ENCODE measurements at regions not wholly inside any gene's neighbourhood (a gene's known extent, or its start where the extent isn't known, plus 50 kb on each side); places are given as distances from the start of the nearest gene placed in this dataset.

- DNase-seq (ENCODE audit: low spot score) = no peak
- intact Hi-C loops (cut with DNase I) = no loop called here
Observed at GRCh38 chr11:108994887-108995286, 330.0 kb downstream of the DDX10 start.

DNA sequence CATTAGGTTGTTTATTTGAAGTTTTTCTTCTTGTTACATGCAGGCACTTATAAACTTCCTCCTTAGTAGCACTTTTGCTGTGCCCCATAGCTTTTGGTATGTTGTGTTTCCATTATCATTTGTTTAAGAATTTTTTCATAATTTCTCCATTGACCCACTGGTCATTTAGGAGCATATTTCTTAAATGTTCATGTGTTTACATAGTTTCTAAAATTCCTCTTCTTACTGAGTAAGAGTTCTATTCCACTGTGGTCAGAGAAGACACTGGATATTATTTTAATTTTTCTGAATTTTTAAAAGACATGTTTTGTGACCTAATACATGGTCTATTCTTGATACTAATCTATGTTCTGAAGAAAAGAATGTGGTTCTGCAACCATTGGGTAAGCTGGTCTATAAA, 333.0 kb downstream of the DDX10 start:
- intact Hi-C loops (cut with DNase I) = no loop called here
- no peak for DNase-seq (ENCODE audit: low spot score)

DNA sequence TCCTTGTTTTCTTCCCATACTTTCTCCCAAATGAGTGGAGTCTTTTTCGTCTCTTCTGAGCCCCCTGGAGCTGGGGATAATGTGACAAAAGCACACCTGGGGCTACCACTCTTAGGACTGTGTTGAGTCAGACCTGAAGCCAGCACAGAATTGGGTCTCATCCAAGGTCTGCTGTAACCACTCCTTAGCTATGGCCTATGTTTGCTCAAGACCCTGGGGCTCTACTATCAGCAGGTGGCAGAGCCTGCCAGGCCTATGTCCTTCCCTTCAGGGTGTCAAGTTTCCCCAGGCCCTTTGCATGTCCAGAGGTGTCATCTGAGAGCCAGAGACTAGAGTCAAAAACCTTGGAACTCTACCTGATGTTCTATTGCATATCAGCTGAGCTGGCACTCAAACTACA, 335.7 kb downstream of the DDX10 start:
- DNase-seq (ENCODE audit: low spot score) = no peak
- intact Hi-C loops (cut with DNase I) = no loop called here

DNA sequence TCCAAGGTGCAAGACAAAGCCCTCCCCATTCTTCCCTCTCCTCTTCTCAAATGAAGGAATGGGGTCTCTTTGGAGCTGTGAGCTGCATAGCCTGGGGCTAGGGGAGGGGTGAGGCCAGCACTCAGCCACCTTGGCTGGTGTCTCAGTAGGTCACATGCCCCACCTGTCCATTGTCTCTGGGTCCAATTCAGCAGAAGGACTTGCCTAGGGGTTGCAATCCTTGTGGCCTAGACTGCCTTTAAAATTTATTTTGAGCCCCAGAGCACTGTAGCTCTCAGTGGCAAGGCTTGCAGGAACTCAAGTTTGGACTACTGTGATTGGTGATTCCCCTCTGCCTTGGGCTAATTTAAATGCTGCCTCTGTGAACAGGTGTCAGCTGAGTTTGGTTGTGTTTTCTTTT, 336.7 kb downstream of the DDX10 start:
- intact Hi-C loops (cut with DNase I) = no loop called here
- DNase-seq (ENCODE audit: low spot score) = no peak

DNA sequence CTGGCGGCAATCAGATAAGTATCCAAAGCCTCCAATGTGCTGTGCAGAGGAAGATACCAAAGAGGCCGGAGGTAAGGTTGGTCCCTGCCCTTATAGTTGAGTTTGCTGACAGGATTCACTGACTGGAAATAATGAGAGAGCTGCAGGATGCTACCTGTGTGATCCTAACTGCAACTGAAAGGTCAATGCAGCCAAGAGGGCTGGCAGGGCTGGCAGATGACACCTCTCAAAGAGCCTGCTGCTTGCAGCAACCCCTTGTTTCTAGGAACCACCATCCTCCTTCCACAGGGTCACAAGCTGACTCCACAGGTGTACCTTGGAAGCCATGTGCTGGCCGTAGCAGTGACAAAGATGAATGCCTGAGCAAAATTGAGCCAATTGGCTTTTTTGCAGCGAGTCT, 348.1 kb downstream of the DDX10 start:
- DNase-seq (ENCODE audit: low spot score) = no peak
- intact Hi-C loops (cut with DNase I) = no loop called here

DNA sequence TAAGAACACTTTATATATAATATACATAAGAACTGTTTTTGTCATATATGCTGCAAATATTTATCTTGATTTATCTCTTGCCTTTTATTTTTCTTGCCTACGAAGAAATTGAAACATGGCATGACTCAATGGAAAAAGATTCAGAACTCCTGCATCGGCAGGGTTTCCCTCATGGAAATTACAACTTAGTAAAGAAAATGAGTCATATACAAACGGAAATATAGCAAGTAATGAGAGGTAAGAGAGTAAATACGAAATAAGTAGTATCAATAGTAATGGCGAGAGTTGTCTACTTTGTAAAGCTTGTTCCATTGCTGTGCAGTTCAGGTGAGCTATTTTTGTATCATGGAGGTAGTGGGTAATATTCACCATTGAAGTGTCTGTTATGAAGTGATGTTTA, 350.4 kb downstream of the DDX10 start:
- intact Hi-C loops (cut with DNase I) = no loop called here
- DNase-seq (ENCODE audit: low spot score) = no peak

- intact Hi-C loops (cut with DNase I) = no loop called here
- DNase-seq (ENCODE audit: low spot score) = no peak
Observed at GRCh38 chr11:109016724-109017123, 351.9 kb downstream of the DDX10 start.

DNA sequence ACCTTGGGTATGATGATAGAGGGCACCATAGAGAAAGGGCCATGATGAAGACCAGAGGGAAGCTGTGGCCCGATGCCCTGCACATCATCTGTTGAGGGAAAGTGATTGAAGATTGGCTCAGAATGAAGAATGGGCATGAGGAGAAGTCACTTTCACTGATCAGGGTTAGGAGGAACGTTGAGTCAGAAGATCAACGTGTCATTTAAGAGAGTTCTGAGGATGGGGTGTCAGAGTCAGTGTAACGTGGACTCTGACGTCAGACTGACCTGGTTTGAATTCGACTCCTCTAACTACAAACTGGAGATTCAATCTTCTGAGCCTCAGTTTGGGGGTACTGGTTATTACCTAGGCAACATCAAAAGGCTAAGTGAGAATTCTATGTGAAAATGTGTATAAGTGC, 352.6 kb downstream of the DDX10 start:
- intact Hi-C loops (cut with DNase I) = no loop called here
- no peak for DNase-seq (ENCODE audit: low spot score)

DNA sequence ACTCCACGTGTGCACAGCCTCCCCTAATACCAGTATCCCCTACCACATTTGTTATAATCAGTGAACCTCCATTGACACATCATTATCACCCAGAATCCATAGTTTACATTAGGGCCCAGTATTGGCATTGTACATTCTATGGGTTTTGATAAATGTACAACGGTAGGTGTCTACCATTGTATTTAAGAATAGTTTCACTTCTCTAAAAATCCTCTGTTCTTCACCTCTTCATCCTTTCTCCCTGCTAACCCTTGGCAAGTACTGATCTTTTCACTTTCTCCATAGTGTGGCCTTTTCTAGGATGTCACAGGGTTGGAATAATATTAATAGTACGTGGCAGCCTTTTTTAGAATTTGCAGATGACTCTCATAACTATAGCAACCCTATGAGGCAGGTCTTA, 353.8 kb downstream of the DDX10 start:
- no peak for DNase-seq (ENCODE audit: low spot score)
- intact Hi-C loops (cut with DNase I) = no loop called here

DNA sequence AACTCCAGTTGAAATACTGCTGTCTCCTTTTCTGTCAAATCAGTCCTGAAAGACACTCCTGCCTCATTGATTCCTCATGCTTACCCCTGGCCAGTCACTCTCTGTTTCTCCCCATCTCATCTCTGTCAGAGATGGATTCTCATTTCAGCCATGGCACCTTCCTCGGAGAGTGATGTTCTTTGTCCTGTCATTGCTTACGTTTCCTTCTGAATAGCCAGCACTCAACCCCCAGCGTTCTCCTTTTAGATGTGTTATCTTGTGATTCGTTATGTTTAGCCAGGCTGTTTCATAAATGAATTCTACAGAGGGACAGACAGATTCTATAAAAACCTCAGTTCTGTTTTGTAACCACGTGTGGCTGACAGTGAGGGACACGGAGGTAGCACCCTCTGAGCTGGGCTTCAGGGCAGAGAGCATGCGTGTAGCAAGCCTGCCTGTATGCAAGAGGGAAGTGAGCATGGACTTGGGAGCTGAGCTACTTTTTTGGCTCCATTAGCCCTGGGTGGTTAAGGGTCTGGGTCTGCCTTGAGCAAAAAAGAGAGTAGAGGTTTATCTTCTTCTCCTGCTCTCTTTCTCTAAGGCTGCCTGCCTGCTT, 354.6 kb downstream of the DDX10 start:
- intact Hi-C loops (cut with DNase I) = no loop called here
- DNase-seq (ENCODE audit: low spot score) = no peak

- intact Hi-C loops (cut with DNase I) = no loop called here
Observed at GRCh38 chr11:109023036-109023435, 358.2 kb downstream of the DDX10 start.

DNA sequence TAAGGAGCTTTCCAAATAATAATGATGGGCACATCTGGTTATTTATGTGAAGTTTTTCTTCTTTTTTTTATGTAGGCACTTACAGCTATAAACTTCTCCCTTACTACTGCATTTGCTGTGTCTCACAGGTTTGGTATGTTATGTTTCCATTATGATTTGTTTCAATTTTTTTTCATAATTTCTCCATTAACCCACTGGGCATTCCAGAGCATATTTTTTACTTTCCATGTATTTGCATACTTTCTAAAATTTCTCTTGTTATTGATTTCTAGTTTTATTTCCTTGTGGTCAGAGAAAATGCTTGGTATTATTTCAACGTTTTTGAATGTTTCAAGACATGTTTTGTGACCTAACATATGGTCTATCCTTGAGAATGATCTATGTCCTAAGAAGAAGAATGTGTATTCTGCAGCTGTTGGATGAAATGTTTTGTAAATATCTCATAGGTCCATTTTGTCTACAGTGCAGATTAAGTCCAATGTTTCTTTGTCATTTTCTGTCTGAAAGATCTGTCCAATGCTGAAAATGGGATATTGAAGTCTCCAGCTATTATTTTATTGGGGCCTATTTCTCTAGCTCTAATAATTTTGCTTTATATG, 362.1 kb downstream of the DDX10 start:
- intact Hi-C loops (cut with DNase I) = no loop called here
- no peak for DNase-seq (ENCODE audit: low spot score)

More at GRCh38 chr11:109023036-109023435, 358.2 kb downstream of the DDX10 start:
- DNase-seq (ENCODE audit: low spot score) = no peak

DNA sequence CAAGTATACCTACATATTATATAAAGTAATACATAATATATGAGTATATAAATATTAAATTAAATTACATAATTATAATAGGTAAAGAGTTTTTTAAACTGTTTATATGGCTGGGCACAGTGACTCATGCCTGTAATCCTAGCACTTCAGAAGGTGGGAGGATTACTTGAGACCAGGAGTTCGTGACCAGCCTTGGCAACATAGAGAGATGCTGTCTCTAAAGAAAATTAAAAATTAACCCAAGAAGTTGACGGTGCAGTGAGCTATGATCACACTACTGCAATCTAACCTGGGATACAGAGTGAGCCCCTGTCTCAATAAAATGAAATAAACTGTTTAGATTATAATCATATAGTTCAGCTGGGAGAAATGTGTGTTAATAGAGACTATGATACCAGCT, 363.0 kb downstream of the DDX10 start:
- intact Hi-C loops (cut with DNase I) = no loop called here

DNA sequence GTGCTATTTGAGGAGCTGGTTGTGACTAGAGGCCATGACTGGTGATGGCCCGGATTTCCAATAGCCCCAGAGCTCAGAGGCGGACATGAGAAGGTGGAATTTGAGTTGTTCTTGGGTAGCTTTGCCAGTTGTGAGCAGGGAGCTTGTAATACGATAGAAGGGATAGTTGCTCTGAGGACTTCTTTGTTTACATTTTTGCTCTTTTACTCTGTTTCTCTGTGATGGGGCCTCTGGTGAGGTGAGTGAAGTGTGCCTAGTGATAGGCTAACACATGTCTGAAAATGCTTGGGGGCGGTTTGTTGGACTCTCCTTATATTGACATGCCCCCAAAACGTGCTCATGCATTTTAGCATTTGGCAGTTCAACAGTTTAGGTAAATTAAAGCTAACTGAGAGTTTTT, 365.1 kb downstream of the DDX10 start:
- intact Hi-C loops (cut with DNase I) = no loop called here
- no peak for DNase-seq (ENCODE audit: low spot score)

More for the DNA sequence above, 363.0 kb downstream of the DDX10 start:
- no peak for DNase-seq (ENCODE audit: low spot score)

GRCh38 chr11:109033627-109034338, 368.9 kb downstream of the DDX10 start:
- intact Hi-C loops (cut with DNase I) = no loop called here
- DNase-seq (ENCODE audit: low spot score) = no peak

- intact Hi-C loops (cut with DNase I) = no loop called here
- no peak for DNase-seq (ENCODE audit: low spot score)
Observed at GRCh38 chr11:109034339-109034696, 369.4 kb downstream of the DDX10 start.

GRCh38 chr11:109035284-109035683, 370.4 kb downstream of the DDX10 start:
- intact Hi-C loops (cut with DNase I) = no loop called here
- no peak for DNase-seq (ENCODE audit: low spot score)

DNA sequence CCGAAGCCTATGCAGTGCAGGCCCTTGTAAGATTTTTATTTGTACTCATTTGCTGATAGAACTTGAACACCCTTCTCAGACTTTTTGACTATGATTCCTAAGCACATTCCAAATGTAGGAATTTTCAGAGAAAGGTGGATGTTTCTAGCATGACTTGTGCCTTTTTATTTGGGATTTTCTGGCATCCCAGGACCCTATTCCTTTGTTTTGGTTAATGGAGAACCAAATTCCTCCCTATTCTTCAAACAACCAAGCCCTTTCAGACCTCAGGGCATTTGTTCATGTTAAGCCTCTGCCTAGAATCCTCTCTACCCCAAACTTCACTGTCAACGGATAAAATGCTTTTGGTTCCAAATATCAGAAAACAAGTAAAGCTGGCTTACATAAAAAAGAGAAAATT, 371.1 kb downstream of the DDX10 start:
- no peak for DNase-seq (ENCODE audit: low spot score)

DNA sequence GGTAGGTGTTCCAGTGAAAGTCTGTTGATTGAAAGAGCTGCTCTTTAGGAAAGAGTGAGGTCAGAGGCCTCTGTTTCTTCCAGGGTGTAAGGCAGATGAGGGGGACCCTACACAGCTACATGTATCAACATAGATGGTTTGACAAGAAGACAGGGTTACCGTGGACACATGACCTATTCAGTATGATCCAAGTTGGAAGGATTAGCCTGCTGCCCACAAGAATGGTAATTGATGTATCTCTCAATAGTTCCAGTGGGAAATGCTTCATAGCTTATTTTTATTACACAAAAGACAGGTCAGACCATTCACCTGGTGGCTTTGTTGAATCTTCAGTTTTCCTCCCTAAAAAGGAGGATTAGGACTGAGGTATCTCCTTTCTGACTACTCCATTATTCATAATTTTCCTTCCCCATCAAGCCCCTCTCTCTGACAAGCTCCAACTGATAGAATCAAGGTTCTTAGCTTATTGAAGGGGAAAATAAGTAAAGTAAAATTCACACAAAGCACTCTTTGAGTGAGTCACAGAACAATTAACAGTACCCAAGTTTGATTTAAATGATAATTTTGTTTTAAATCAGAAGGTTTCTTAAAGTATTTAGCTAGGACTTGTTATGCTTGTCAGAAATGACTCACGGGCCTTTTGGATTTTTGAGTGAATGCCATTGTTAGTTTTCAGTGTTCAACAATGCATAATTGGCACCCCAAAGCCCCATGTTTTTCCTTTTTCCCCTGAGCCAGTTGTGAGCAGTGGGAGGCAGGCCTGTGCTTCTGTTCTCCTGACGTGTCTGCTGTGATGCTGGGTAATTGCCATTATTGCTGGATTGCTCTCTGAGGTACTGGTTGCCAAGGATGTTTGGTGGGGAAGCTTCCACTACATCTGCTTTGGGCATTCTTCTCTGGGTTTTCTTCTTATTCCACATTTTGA, 373.2 kb downstream of the DDX10 start:
- intact Hi-C loops (cut with DNase I) = no loop called here

More for the DNA sequence above, 371.1 kb downstream of the DDX10 start:
- intact Hi-C loops (cut with DNase I) = no loop called here

DNA sequence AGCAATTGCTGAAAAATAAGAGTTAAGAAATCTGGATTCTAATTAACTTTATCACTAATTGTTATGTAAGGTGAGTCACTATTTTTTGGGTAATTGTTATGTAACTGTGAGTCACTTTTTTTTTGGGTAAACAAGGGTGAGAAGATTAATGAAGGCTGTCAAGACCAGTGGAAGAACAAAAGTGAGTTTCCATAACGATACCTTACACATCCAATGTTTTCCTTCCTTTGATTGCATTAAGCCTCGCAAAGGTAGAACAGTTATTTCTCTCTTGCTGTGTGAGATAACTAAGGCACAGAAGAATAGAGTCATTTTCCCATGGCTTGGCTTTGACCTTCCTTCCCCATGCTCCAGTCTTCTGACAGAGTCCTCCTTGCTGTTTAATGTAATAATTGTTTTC, 374.7 kb downstream of the DDX10 start:
- no peak for DNase-seq (ENCODE audit: low spot score)
- intact Hi-C loops (cut with DNase I) = no loop called here

More for the DNA sequence above, 373.2 kb downstream of the DDX10 start:
- no peak for DNase-seq (ENCODE audit: low spot score)

Data from cardiac septum (tissue), 1 donor.